ENCODE measurements at regions not wholly inside any gene's neighbourhood (a gene's known extent, or its start where the extent isn't known, plus 50 kb on each side); places are given as distances from the start of the nearest gene placed in this dataset.
A peak's percentile ranks its signal among the peaks of the same experiment; 100 is the strongest.
"Not testable (repeated sequence)": the region's sequence is repeated elsewhere in the genome, so short reads cannot be mapped to it uniquely, and the experiment has no call there.

DNA sequence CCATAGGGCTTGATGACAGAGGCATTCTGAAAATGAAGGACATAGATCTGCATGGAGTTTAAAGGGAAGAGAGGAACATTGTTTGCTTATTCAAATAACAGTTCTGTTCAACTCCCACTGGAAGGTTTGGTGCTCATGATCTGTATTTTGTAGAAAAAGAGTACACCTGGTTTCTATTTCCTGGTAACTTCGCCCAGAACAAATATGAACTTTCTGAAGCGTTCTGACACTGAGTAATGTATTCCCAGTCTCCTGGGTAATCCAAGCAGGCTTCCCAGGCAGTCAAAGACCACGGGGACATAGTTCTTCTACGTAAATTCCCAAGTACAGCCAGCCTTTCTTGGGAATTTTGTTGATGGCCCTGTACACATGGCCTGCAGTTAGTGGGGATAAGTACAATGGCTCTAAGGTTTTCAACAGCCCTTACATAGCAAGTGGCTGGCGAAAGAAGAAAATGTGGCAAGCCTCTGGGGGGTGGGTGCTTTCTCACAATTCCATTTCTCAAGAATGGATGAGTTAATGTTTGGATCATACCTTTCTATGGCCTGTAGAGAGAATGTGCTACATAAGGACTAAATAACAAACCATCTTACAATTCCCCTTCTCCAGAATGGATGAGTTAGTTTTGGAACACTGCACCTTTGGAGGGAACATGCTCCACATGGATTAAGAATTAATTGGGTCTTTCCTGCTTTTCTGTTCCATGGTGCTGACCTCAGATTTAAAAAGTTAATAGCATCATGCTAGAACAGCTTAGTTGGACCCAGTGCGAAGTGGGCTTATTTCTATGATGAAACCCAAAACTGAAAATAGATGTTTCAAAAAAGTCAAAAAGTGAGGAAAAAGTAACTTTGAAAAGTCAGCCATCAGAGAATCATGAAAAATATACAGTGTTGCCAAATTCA lies 52.7 kb downstream of the COL6A6 start:
- Histone ChIP-seq H3K36me3 (ENCODE audit: control insufficient read depth, insufficient read depth, low read length) (no peaks in the 10 kb centered on the region), H3K27me3 (ENCODE audit: control insufficient read depth, insufficient read depth, low read length) (no peaks in the 10 kb centered on the region), H3K4me3 (ENCODE audit: low read depth, low read length) (no peak overlapping the region)
- DNase-seq (ENCODE audit: low read depth) (no peak), FAIRE-seq (peak; percentile 47)
- TF ChIP-seq, protein P1, sequence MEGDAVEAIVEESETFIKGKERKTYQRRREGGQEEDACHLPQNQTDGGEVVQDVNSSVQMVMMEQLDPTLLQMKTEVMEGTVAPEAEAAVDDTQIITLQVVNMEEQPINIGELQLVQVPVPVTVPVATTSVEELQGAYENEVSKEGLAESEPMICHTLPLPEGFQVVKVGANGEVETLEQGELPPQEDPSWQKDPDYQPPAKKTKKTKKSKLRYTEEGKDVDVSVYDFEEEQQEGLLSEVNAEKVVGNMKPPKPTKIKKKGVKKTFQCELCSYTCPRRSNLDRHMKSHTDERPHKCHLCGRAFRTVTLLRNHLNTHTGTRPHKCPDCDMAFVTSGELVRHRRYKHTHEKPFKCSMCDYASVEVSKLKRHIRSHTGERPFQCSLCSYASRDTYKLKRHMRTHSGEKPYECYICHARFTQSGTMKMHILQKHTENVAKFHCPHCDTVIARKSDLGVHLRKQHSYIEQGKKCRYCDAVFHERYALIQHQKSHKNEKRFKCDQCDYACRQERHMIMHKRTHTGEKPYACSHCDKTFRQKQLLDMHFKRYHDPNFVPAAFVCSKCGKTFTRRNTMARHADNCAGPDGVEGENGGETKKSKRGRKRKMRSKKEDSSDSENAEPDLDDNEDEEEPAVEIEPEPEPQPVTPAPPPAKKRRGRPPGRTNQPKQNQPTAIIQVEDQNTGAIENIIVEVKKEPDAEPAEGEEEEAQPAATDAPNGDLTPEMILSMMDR (IDR thresholded peaks at IDR 0.05; ENCODE audit: insufficient read depth, low read length, severe bottlenecking), result no peak

DNA sequence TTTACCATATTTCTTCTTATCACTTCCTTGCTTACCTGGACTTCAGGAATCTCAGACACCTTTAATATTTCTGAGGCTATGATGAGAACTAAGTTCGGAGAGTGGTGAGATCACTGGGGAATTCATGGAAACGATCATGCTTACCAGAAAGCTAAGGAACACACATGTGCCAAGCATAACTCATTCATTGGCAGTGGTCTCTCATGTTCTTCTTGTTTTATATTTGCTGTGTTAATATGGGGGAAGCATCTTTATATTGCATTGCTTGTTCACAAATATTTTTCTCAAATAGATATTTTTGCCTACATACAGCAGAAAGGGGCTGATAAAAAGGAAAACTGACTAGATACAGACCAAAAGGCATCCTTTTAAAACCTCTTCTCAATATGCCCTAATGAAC lies 55.8 kb downstream of the COL6A6 start:
- Histone ChIP-seq H3K4me3 (ENCODE audit: low read depth, low read length) (no peak overlapping the region), H3K36me3 (ENCODE audit: control insufficient read depth, insufficient read depth, low read length) (no peaks in the 10 kb centered on the region), H3K27me3 (ENCODE audit: control insufficient read depth, insufficient read depth, low read length) (no peaks in the 10 kb centered on the region)
- FAIRE-seq (no peak), DNase-seq (ENCODE audit: low read depth) (no peak)
- TF ChIP-seq, protein P1 (IDR thresholded peaks at IDR 0.05; ENCODE audit: insufficient read depth, low read length, severe bottlenecking), result no peak

DNA sequence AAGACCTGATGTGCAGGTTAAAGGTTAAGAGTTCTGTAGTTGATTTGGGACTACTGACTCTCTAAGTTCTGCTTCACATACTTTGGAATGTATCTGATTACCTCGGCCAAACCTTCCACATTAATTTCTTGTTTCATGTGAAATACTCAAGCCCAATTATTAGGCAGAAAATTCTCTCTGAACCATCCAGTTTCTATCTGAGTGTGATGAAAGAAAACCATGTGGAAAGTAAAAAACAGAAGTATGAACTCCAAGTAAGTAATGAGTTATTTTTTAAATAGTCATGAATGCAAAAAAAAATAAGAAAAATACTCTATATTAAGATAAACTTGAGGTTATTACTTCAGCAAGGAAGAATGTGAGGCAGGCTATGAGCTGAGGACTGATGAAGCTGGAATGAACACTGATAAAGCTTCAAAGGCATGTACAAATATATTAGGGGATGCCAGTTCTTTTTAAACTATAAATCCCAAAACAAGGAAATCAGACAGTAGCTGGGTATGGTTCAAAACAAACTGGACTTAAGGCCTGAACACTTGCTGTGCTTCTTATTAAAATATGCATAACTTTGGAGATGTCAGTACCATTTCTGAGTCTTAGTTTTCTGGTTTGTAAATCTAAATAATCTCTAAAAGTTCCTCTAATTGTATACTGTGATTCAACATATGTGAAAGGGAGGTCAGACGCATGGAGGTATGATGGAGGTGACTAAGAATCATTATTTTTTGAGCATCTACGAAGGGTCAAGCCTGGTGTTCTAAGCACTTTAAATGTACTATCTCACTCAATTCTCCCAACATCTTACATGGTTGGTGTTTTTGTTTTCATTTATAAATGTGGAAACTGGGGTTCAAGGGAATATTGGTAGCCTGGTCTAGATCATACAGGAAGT lies 59.6 kb downstream of the COL6A6 start:
- DNase-seq (ENCODE audit: low read depth) (no peak), FAIRE-seq (no peak)
- TF ChIP-seq, protein P1 (IDR thresholded peaks at IDR 0.05; ENCODE audit: insufficient read depth, low read length, severe bottlenecking), result no peak
- Histone ChIP-seq H3K36me3 (ENCODE audit: control insufficient read depth, insufficient read depth, low read length) (no peaks in the 10 kb centered on the region), H3K27me3 (ENCODE audit: control insufficient read depth, insufficient read depth, low read length) (no peaks in the 10 kb centered on the region), H3K4me3 (ENCODE audit: low read depth, low read length) (no peak overlapping the region)

DNA sequence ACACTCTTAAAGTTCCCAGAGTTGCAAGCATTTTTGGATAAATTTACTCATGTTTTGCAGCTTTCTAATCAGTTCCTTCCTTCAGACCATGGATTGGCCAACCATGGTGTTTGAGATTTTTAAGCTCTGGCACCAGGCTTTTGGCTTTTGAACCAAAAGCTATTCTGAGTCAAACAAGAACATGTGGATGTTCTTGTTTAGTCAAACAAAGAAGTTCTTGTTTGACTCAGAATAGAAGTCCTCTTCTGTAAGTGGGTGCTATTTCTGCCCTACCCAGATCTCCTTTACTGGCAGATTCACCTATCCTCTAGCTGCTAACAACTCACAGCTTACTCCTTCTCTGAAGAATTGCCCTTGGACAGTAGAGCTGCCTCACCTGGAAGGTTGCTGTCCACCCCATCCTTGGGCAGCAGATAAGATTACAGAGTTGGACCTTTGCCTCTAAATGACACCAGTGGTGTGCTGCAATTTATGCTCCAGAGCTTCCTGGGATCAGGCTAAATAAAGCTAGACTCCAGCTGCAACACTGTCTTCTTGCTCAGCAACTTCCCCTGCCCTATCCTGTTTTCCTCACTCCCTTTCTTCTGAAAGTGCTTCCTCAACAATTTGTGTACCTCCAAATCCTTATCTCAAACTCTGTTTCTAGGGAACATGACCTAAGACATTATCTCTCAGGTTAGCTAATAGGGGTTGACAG lies 65.6 kb downstream of the COL6A6 start:
- Histone ChIP-seq H3K4me3 (ENCODE audit: low read depth, low read length) (no peak overlapping the region), H3K27me3 (ENCODE audit: control insufficient read depth, insufficient read depth, low read length) (no peaks in the 10 kb centered on the region), H3K36me3 (ENCODE audit: control insufficient read depth, insufficient read depth, low read length) (no peaks in the 10 kb centered on the region)
- TF ChIP-seq, protein P1 (IDR thresholded peaks at IDR 0.05; ENCODE audit: insufficient read depth, low read length, severe bottlenecking), result no peak
- FAIRE-seq (no peak), DNase-seq (ENCODE audit: low read depth) (no peak)

DNA sequence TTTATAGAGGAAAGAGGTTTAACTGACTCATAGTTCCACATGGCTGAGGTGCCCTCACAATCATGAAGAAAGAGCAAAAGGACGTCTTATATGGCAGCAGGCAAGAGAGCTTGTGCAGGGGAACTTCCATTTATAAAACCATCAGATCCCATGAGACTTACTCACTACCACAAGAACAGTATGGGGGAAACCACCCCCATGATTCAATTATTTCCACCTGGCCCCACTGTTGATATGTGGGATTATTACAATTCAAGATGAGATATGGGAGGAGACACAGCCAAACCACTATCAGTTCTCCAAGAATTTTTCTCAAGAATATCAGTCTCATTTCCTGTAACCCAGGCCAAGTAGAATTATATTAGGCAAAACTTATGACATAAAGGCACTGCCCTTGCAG lies 77.8 kb downstream of the COL6A6 start:
- FAIRE-seq; H3K4me3 ChIP-seq (ENCODE audit: low read depth, low read length); H3K27me3 ChIP-seq (ENCODE audit: control insufficient read depth, insufficient read depth, low read length); H3K36me3 ChIP-seq (ENCODE audit: control insufficient read depth, insufficient read depth, low read length): not testable (repeated sequence)
- peak; percentile 7 for DNase-seq (ENCODE audit: low read depth)

DNA sequence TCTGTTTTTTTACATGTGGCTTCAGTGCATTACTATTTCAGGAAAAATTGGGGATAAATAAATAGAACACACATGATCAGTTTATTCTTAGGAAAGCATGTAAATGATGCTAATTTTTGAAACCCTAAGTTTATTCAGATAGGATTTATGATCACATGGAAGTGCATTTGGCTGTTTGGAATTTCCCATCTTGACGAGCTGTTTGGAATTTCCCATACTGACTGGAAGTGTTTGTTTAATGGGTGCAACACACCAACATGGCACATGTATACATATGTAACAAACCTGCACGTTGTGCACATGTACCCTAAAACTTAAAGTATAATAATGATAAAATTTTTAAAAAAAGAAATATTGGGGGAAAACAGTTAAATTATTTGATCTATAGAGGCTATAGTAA lies 79.5 kb downstream of the COL6A6 start:
- Histone ChIP-seq H3K4me3 (ENCODE audit: low read depth, low read length) (no peak overlapping the region), H3K27me3 (ENCODE audit: control insufficient read depth, insufficient read depth, low read length) (no peaks in the 10 kb centered on the region), H3K36me3 (ENCODE audit: control insufficient read depth, insufficient read depth, low read length) (no peaks in the 10 kb centered on the region)
- DNase-seq (ENCODE audit: low read depth), result no peak
- TF ChIP-seq, protein P1 (IDR thresholded peaks at IDR 0.05; ENCODE audit: insufficient read depth, low read length, severe bottlenecking), result no peak
- no peak for FAIRE-seq
